Stimulated activated CD4-positive, alpha-beta T cell treated with anti-CD3 and anti-CD28 coated beads, Interleukin-15, amount 100 ng/mL, for 1 hour (primary cell): ENCODE measurements at regions not wholly inside any gene's neighbourhood (a gene's known extent, or its start where the extent isn't known, plus 50 kb on each side); places are given as distances from the start of the nearest gene placed in this dataset.

Experiments used
- DNase-seq, 2 donors: peaks; one replicate each; pipeline ENCODE4 v3.0.0-alpha.2; 2020; ENCODE audit warnings: low read depth in 1 of 2, low spot score in 1 of 2

- no peak for DNase-seq
Observed at GRCh38 chr16:11439790-11440656, 94.8 kb downstream of the RMI2 start.

GRCh38 chr16:11440657-11441012 is 95.4 kb downstream of the RMI2 start:
- DNase-seq, result no peak

GRCh38 chr16:11445486-11445885 is 100.2 kb downstream of the RMI2 start:
- no peak for DNase-seq

- no peak for DNase-seq
Observed at GRCh38 chr16:11446566-11447119, 101.4 kb downstream of the RMI2 start.

GRCh38 chr16:11447272-11447671 is 102.0 kb downstream of the RMI2 start:
- no peak for DNase-seq

- no peak for DNase-seq
Observed at GRCh38 chr16:11447836-11448235, 102.6 kb downstream of the RMI2 start.

- DNase-seq, result no peak
Observed at GRCh38 chr16:11448796-11449416, 103.6 kb downstream of the RMI2 start.

GRCh38 chr16:11449716-11450115 is 104.5 kb downstream of the RMI2 start:
- no peak for DNase-seq

GRCh38 chr16:11450136-11450535 is 104.9 kb downstream of the RMI2 start:
- no peak for DNase-seq

- no peak for DNase-seq
Observed at GRCh38 chr16:11452298-11452697, 107.0 kb downstream of the RMI2 start.

GRCh38 chr16:11452746-11453389 is 107.6 kb downstream of the RMI2 start:
- DNase-seq, result no peak

GRCh38 chr16:11456741-11457140 is 111.5 kb downstream of the RMI2 start:
- DNase-seq, result no peak

- DNase-seq, result no peak
Observed at GRCh38 chr16:11459722-11460121, 114.5 kb downstream of the RMI2 start.

GRCh38 chr16:11460820-11461594 is 115.7 kb downstream of the RMI2 start:
- DNase-seq, result no peak

- no peak for DNase-seq
Observed at GRCh38 chr16:11461595-11461990, 116.3 kb downstream of the RMI2 start.

GRCh38 chr16:11462036-11462435 is 116.8 kb downstream of the RMI2 start:
- no peak for DNase-seq

GRCh38 chr16:11462861-11463260 is 117.6 kb downstream of the RMI2 start:
- no peak for DNase-seq

- DNase-seq, result no peak
Observed at GRCh38 chr16:11464241-11464640, 119.0 kb downstream of the RMI2 start.

GRCh38 chr16:11465675-11466074 is 120.4 kb downstream of the RMI2 start:
- DNase-seq, result no peak

- DNase-seq, result no peak
Observed at GRCh38 chr16:11470676-11471415, 115.9 kb downstream of the LITAF start.
